Omental fat pad (tissue), 3 donors: ENCODE measurements at regions not wholly inside any gene's neighbourhood (a gene's known extent, or its start where the extent isn't known, plus 50 kb on each side); places are given as distances from the start of the nearest gene placed in this dataset.

Experiments used
- ATAC-seq: fragments of 150-250 bp; one replicate; pipeline ENCODE4 v1.9.1; 2016; ENCODE audit warnings: mild to moderate bottlenecking, moderate library complexity; ENCODE audit not compliant: low FRiP score
- DNase-seq: peaks from one replicate; pipeline ENCODE4 v3.0.0-alpha.2; 2019; ENCODE audit warnings: low spot score
- CTCF ChIP-seq, 3 donors: fragments of 450-650 bp; IDR thresholded peaks; one replicate each; pipeline ENCODE4 v1.5.1; 2016 to 2017; ENCODE audit warnings: antibody characterized with exemption in 3 of 3, mild to moderate bottlenecking in 3 of 3, moderate library complexity in 2 of 3

- no peak for ATAC-seq
- DNase-seq: no peak
- no peak for TF ChIP-seq CTCF (IDR thresholded peaks at IDR 0.05)
These were observed 89.1 kb upstream of the HS3ST3A1 start for GRCh38 chr17:13690806-13691205.

GRCh38 chr17:13694934-13695333 lies 93.2 kb upstream of the HS3ST3A1 start:
- ATAC-seq (no peak), DNase-seq (no peak)

GRCh38 chr17:13698832-13699231 lies 97.1 kb upstream of the HS3ST3A1 start:
- DNase-seq (no peak), ATAC-seq (no peak)
- TF ChIP-seq CTCF (IDR thresholded peaks at IDR 0.05): no peak

More at GRCh38 chr17:13694934-13695333, 93.2 kb upstream of the HS3ST3A1 start:
- no peak for TF ChIP-seq CTCF (IDR thresholded peaks at IDR 0.05)

- ATAC-seq: no peak
- TF ChIP-seq CTCF (IDR thresholded peaks at IDR 0.05): no peak
- DNase-seq: no peak
These were observed 97.5 kb upstream of the HS3ST3A1 start for GRCh38 chr17:13699261-13699660.

- TF ChIP-seq CTCF (IDR thresholded peaks at IDR 0.05): no peak
- no peak for ATAC-seq
- DNase-seq: no peak
These were observed 100.5 kb upstream of the HS3ST3A1 start for GRCh38 chr17:13702266-13702665.

GRCh38 chr17:13704333-13704732 lies 102.6 kb upstream of the HS3ST3A1 start:
- no peak for ATAC-seq
- no peak for TF ChIP-seq CTCF (IDR thresholded peaks at IDR 0.05)

GRCh38 chr17:13705221-13705620 lies 103.5 kb upstream of the HS3ST3A1 start:
- ATAC-seq (no peak), DNase-seq (no peak)
- no peak for TF ChIP-seq CTCF (IDR thresholded peaks at IDR 0.05)

More at GRCh38 chr17:13704333-13704732, 102.6 kb upstream of the HS3ST3A1 start:
- DNase-seq: no peak
